Keratinocyte (primary cell): ENCODE measurements at regions not wholly inside any gene's neighbourhood (a gene's known extent, or its start where the extent isn't known, plus 50 kb on each side); places are given as distances from the start of the nearest gene placed in this dataset.

Experiments used
- DNase-seq: peaks from one replicate; pipeline ENCODE4 v3.0.0-alpha.2; 2011; ENCODE audit warnings: low read depth, missing footprints, low spot score
- FAIRE-seq: peaks from 2 replicates; lab custom pipeline; 2011; peaks lifted over from hg19 to GRCh38; lab: Jason Lieb, UNC
- H2AFZ ChIP-seq: 2 replicates; pipeline ENCODE4 v1.6.0; 2012; ENCODE audit warnings: low read length, control low read depth, inconsistent platforms; ENCODE audit not compliant: control insufficient read depth
- H3K27ac ChIP-seq: 2 replicates; pipeline ENCODE4 v1.5.1; 2011; ENCODE audit warnings: low read length; ENCODE audit not compliant: control insufficient read depth, insufficient read depth
- H3K27me3 ChIP-seq: 3 replicates; pipeline ENCODE4 v1.6.0; 2011; ENCODE audit warnings: low read length; ENCODE audit not compliant: control insufficient read depth, insufficient read depth; ENCODE audit errors: extremely low read depth
- H3K36me3 ChIP-seq, 2 experiments: 2 replicates in 1 of 2; 3 replicates in 1 of 2; pipeline ENCODE4 v1.5.1; 2011; ENCODE audit warnings: low read length in 2 of 2, mild to moderate bottlenecking in 1 of 2; ENCODE audit not compliant: control insufficient read depth in 2 of 2, insufficient read depth in 2 of 2; ENCODE audit errors: extremely low read depth in 1 of 2
- H3K4me1 ChIP-seq: 3 replicates; pipeline ENCODE4 v1.5.1; 2011; ENCODE audit warnings: low read length; ENCODE audit not compliant: control insufficient read depth, insufficient read depth; ENCODE audit errors: extremely low read depth
- H3K4me2 ChIP-seq: 3 replicates; pipeline ENCODE4 v1.6.0; 2011; ENCODE audit warnings: low read depth, low read length; ENCODE audit not compliant: control insufficient read depth, insufficient read depth; ENCODE audit errors: extremely low read depth
- H3K4me3 ChIP-seq, 3 experiments: fragments of 200-600 bp in 1 of 3; sonication (generic) in 1 of 3; 2 replicates in 2 of 3; 3 replicates in 1 of 3; pipeline ENCODE4 v1.5.1; 2011 to 2016; ENCODE audit warnings: low read length in 3 of 3, mild to moderate bottlenecking in 3 of 3, control low read depth in 2 of 3, inconsistent platforms in 1 of 3, low read depth in 1 of 3, mixed read lengths in 1 of 3, mixed run types in 1 of 3, moderate library complexity in 1 of 3; ENCODE audit not compliant: control insufficient read depth in 2 of 3, insufficient read depth in 2 of 3; ENCODE audit errors: extremely low read depth in 1 of 3
- H3K79me2 ChIP-seq: 2 replicates; pipeline ENCODE4 v1.6.0; 2012; ENCODE audit warnings: low read length; ENCODE audit not compliant: control insufficient read depth, insufficient read depth
- H3K9ac ChIP-seq: 3 replicates; pipeline ENCODE4 v1.6.0; 2011; ENCODE audit warnings: low read length; ENCODE audit not compliant: control insufficient read depth, insufficient read depth; ENCODE audit errors: extremely low read depth
- H3K9me1 ChIP-seq: 3 replicates; pipeline ENCODE4 v1.6.0; 2011; ENCODE audit warnings: low read length; ENCODE audit not compliant: control insufficient read depth, insufficient read depth; ENCODE audit errors: extremely low read depth
- H3K9me3 ChIP-seq: 2 replicates; pipeline ENCODE4 v1.5.1; 2012; ENCODE audit warnings: low read depth, low read length; ENCODE audit not compliant: control insufficient read depth
- H4K20me1 ChIP-seq: 3 replicates; pipeline ENCODE4 v1.6.0; 2011; ENCODE audit warnings: low read length; ENCODE audit not compliant: control insufficient read depth, insufficient read depth; ENCODE audit errors: extremely low read depth
- EZH2 ChIP-seq: IDR thresholded peaks from one replicate; pipeline ENCODE4 v1.6.1; 2012; ENCODE audit warnings: inconsistent platforms, mild to moderate bottlenecking, low read length, moderate library complexity
- dilution Hi-C: fragments of 300-500 bp; cut with MboI; formaldehyde crosslinking; loops from one replicate; pipeline ENCODE4 v1.7.0; 2020; ENCODE audit warnings: low sequenced_read_pairs; ENCODE audit not compliant: extremely low pct_ligation_motif_present
- TF ChIP-seq, protein P1 (sequence below), 3 experiments: IDR thresholded peaks in 1 of 3; conservative IDR thresholded peaks in 1 of 3; optimal IDR thresholded peaks in 1 of 3; 2 replicates in 2 of 3; 3 replicates in 1 of 3; pipeline versions ENCODE3 to v1.5.1; 2011; ENCODE audit warnings: low read length in 3 of 3, mild to moderate bottlenecking in 3 of 3, moderate library complexity in 2 of 3, control low read depth in 1 of 3, inconsistent platforms in 1 of 3; ENCODE audit not compliant: insufficient read depth in 2 of 3; ENCODE audit errors: extremely low read depth in 1 of 3

DNA sequence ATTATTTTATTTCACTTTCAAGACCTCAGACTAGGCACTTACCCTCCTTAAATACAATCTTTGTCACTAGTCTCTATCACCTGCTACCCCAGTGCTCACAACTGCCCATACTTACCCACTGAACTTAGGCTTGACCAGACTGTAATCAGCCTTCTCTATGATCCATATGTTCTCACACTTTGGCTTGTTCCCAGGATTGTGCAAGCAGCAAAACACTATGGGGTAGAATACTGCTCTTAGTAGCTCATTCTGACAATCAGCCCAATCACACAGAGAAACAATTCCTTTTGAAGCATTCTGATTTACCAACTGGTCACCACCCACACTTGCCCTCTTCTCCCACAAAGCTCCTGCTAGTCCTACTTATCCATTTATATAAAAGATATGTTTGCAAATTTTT is 878.3 kb downstream of the FSTL5 start:
- Histone ChIP-seq H3K9me1 (no peaks in the 10 kb centered on the region), H4K20me1 (no peaks in the 10 kb centered on the region), H3K9me3 (no peaks in the 10 kb centered on the region), H3K27me3 (no peaks in the 10 kb centered on the region), H2AFZ (no peak overlapping the region), H3K27ac (no peak overlapping the region), H3K4me2 (no peak overlapping the region), H3K9ac (no peak overlapping the region), H3K4me3 (no peak overlapping the region), H3K4me1 (no peaks in the 10 kb centered on the region), H3K79me2 (no peaks in the 10 kb centered on the region), H3K36me3 (no peaks in the 10 kb centered on the region)
- TF ChIP-seq EZH2 = no peak
- TF ChIP-seq, protein P1, sequence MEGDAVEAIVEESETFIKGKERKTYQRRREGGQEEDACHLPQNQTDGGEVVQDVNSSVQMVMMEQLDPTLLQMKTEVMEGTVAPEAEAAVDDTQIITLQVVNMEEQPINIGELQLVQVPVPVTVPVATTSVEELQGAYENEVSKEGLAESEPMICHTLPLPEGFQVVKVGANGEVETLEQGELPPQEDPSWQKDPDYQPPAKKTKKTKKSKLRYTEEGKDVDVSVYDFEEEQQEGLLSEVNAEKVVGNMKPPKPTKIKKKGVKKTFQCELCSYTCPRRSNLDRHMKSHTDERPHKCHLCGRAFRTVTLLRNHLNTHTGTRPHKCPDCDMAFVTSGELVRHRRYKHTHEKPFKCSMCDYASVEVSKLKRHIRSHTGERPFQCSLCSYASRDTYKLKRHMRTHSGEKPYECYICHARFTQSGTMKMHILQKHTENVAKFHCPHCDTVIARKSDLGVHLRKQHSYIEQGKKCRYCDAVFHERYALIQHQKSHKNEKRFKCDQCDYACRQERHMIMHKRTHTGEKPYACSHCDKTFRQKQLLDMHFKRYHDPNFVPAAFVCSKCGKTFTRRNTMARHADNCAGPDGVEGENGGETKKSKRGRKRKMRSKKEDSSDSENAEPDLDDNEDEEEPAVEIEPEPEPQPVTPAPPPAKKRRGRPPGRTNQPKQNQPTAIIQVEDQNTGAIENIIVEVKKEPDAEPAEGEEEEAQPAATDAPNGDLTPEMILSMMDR (optimal IDR thresholded peaks at IDR 0.05 in 1 of 3, IDR thresholded peaks at IDR 0.05 in 1 of 3, conservative IDR thresholded peaks at IDR 0.05 in 1 of 3; ENCODE audit: extremely low read depth in 1 of 3, insufficient read depth in 2 of 3, low read length in 3 of 3) = no peak
- FAIRE-seq = no peak
- dilution Hi-C loops = no loop called here
- DNase-seq = no peak

- Histone ChIP-seq H3K36me3 (no peaks in the 10 kb centered on the region), H3K4me1 (no peaks in the 10 kb centered on the region), H3K9me3 (no peaks in the 10 kb centered on the region), H3K79me2 (no peaks in the 10 kb centered on the region), H3K9me1 (no peaks in the 10 kb centered on the region), H3K27me3 (no peaks in the 10 kb centered on the region), H3K4me2 (no peak overlapping the region), H2AFZ (no peak overlapping the region), H3K4me3 (no peak overlapping the region), H4K20me1 (no peaks in the 10 kb centered on the region), H3K27ac (no peak overlapping the region), H3K9ac (no peak overlapping the region)
- DNase-seq = no peak
- dilution Hi-C loops = no loop called here
- TF ChIP-seq EZH2 = no peak
- TF ChIP-seq, protein P1 (optimal IDR thresholded peaks at IDR 0.05 in 1 of 3, IDR thresholded peaks at IDR 0.05 in 1 of 3, conservative IDR thresholded peaks at IDR 0.05 in 1 of 3; ENCODE audit: extremely low read depth in 1 of 3, insufficient read depth in 2 of 3, low read length in 3 of 3) = no peak
- FAIRE-seq = no peak
These were observed 882.9 kb downstream of the FSTL5 start for GRCh38 chr4:161280929-161281328.
